GM21717 (cell line): ENCODE measurements at regions not wholly inside any gene's neighbourhood (a gene's known extent, or its start where the extent isn't known, plus 50 kb on each side); places are given as distances from the start of the nearest gene placed in this dataset.

Experiments used
- ATAC-seq: cut with Tn5 transposase; IDR thresholded peaks from one replicate; pipeline ENCODE4 v1.9.1; 2021; ENCODE audit warnings: mild to moderate bottlenecking, moderate library complexity; ENCODE audit not compliant: unreplicated experiment

- ATAC-seq: no peak
These were observed 163.9 kb downstream of the PIK3R1 start for GRCh38 chr5:68379275-68380036.

GRCh38 chr5:68380078-68380477, 164.5 kb downstream of the PIK3R1 start:
- no peak for ATAC-seq

- ATAC-seq: no peak
These were observed 165.5 kb downstream of the PIK3R1 start for GRCh38 chr5:68381060-68381459.

GRCh38 chr5:68381909-68382308, 166.4 kb downstream of the PIK3R1 start:
- ATAC-seq: no peak

GRCh38 chr5:68382640-68383039, 167.1 kb downstream of the PIK3R1 start:
- ATAC-seq: no peak

- ATAC-seq: no peak
These were observed 168.3 kb downstream of the PIK3R1 start for GRCh38 chr5:68383888-68384310.

GRCh38 chr5:68384936-68385594, 169.5 kb downstream of the PIK3R1 start:
- no peak for ATAC-seq

- ATAC-seq: no peak
These were observed 170.4 kb downstream of the PIK3R1 start for GRCh38 chr5:68385936-68386335.

GRCh38 chr5:68387074-68387796, 171.7 kb downstream of the PIK3R1 start:
- ATAC-seq: no peak

GRCh38 chr5:68389618-68390017, 174.1 kb downstream of the PIK3R1 start:
- no peak for ATAC-seq

GRCh38 chr5:68392617-68393016, 177.1 kb downstream of the PIK3R1 start:
- ATAC-seq: no peak

GRCh38 chr5:68395302-68395701, 179.7 kb downstream of the PIK3R1 start:
- ATAC-seq: no peak

- ATAC-seq: no peak
These were observed 180.5 kb downstream of the PIK3R1 start for GRCh38 chr5:68395926-68396511.

GRCh38 chr5:68396722-68397121, 181.2 kb downstream of the PIK3R1 start:
- ATAC-seq: no peak

- ATAC-seq: no peak
These were observed 182.7 kb downstream of the PIK3R1 start for GRCh38 chr5:68398146-68398812.

- ATAC-seq: no peak
These were observed 187.7 kb downstream of the PIK3R1 start for GRCh38 chr5:68403301-68403700.

GRCh38 chr5:68404246-68404645, 188.7 kb downstream of the PIK3R1 start:
- no peak for ATAC-seq

GRCh38 chr5:68405026-68405684, 189.6 kb downstream of the PIK3R1 start:
- no peak for ATAC-seq

GRCh38 chr5:68405784-68406743, 190.5 kb downstream of the PIK3R1 start:
- ATAC-seq: peak; percentile 25
